Calu3 (cell line): ENCODE measurements at regions not wholly inside any gene's neighbourhood (a gene's known extent, or its start where the extent isn't known, plus 50 kb on each side); places are given as distances from the start of the nearest gene placed in this dataset.
A peak's percentile ranks its signal among the peaks of the same experiment; 100 is the strongest.

ENCODE experiments used
- BruUV-seq: library from RNA; stranded (reverse); fragments of 400-500 nt; replicated peaks from 2 replicates; lab custom pipeline; 2021; lab: Mats Ljungman, UMichigan
- CTCF ChIA-PET: fragments of 300-600 bp; sonication (Branson Sonifier 250); formaldehyde crosslinking; loops from one replicate; lab custom pipeline; 2022; ENCODE audit warnings: antibody characterized with exemption; lab: Charles Lee
- DNase-seq: peaks from one replicate; pipeline ENCODE4 v3.0.0; 2022
- H3K27ac Mint-ChIP-seq: one replicate; pipeline ENCODE4 v1.8.0; 2022; ENCODE audit warnings: mixed read lengths; ENCODE audit not compliant: unreplicated experiment
- H3K27me3 Mint-ChIP-seq: one replicate; pipeline ENCODE4 v1.8.0; 2022; ENCODE audit warnings: mixed read lengths; ENCODE audit not compliant: unreplicated experiment
- H3K36me3 Mint-ChIP-seq: one replicate; pipeline ENCODE4 v1.8.0; 2022; ENCODE audit warnings: mild to moderate bottlenecking, moderate library complexity, mixed read lengths; ENCODE audit not compliant: insufficient read depth, unreplicated experiment
- H3K4me1 Mint-ChIP-seq: one replicate; pipeline ENCODE4 v1.8.0; 2022; ENCODE audit warnings: mild to moderate bottlenecking, low read depth, mixed read lengths; ENCODE audit not compliant: unreplicated experiment
- H3K4me3 Mint-ChIP-seq: one replicate; pipeline ENCODE4 v1.8.0; 2022; ENCODE audit warnings: mild to moderate bottlenecking, low read depth, moderate library complexity, mixed read lengths; ENCODE audit not compliant: unreplicated experiment
- H3K9me3 Mint-ChIP-seq: one replicate; pipeline ENCODE4 v1.8.0; 2022; ENCODE audit warnings: low read depth, mixed read lengths; ENCODE audit not compliant: unreplicated experiment
- CTCF ChIP-seq: fragments of 200-600 bp; IDR thresholded peaks from one replicate; pipeline ENCODE4 v1.8.0; 2022; ENCODE audit warnings: antibody characterized with exemption; ENCODE audit not compliant: unreplicated experiment
- intact Hi-C: fragments of 100-400 bp; cut with micrococcal nuclease; formaldehyde crosslinking; loops from one replicate; pipeline ENCODE4 v1.10.0; 2022; ENCODE audit not compliant: unreplicated experiment

GRCh38 chr17:45645330-45645729 is 138.8 kb upstream of the CRHR1 start:
- BruUV-seq, result no TSS peak
- Mint-ChIP-seq H3K27ac (no peak overlapping the region), H3K9me3 (no peaks in the 10 kb centered on the region), H3K36me3 (peaks cover 16% of the 10 kb centered on the region), H3K4me1 (peaks cover 10% of the 10 kb centered on the region), H3K4me3 (no peak overlapping the region), H3K27me3 (peaks cover 48% of the 10 kb centered on the region)
- CTCF ChIA-PET, result no interaction called here
- TF ChIP-seq CTCF, result no peak
- no peak for DNase-seq
- intact Hi-C loops, result no loop called here

- Mint-ChIP-seq H3K4me3 (no peak overlapping the region), H3K27ac (no peak overlapping the region), H3K4me1 (peaks cover 5% of the 10 kb centered on the region), H3K9me3 (no peaks in the 10 kb centered on the region), H3K36me3 (peaks cover 9% of the 10 kb centered on the region), H3K27me3 (peaks cover 55% of the 10 kb centered on the region)
- intact Hi-C loops, result no loop called here
- DNase-seq, result no peak
- CTCF ChIA-PET, result no interaction called here
- no TSS peak for BruUV-seq
- TF ChIP-seq CTCF, result no peak
Observed at GRCh38 chr17:45646288-45646988, 137.7 kb upstream of the CRHR1 start.

- peak; percentile 28 for TF ChIP-seq CTCF
- Mint-ChIP-seq H3K4me1 (no peaks in the 10 kb centered on the region), H3K36me3 (no peaks in the 10 kb centered on the region), H3K4me3 (no peak overlapping the region), H3K27ac (no peak overlapping the region), H3K27me3 (peaks cover 67% of the 10 kb centered on the region), H3K9me3 (no peaks in the 10 kb centered on the region)
- CTCF ChIA-PET, result interaction anchor here (0.8 to 3.0 kb wide), 3 partner anchors 9 to 209 kb away, joined by 3 to 21 read pairs (median 3); no protein-coding TSS in a partner anchor
- DNase-seq, result peak; percentile 21
- intact Hi-C loops, result no loop called here
- no TSS peak for BruUV-seq
Observed at GRCh38 chr17:45648642-45649041, 135.5 kb upstream of the CRHR1 start.

GRCh38 chr17:45649796-45650195 is 134.3 kb upstream of the CRHR1 start:
- H3K4me1 Mint-ChIP-seq, result no peaks in the 10 kb centered on the region
- H3K9me3 Mint-ChIP-seq, result no peaks in the 10 kb centered on the region

More at GRCh38 chr17:45649796-45650195, 134.3 kb upstream of the CRHR1 start:
- DNase-seq, result no peak
- intact Hi-C loops, result no loop called here
- Mint-ChIP-seq H3K27me3 (peaks cover 67% of the 10 kb centered on the region), H3K36me3 (no peaks in the 10 kb centered on the region), H3K4me3 (no peak overlapping the region), H3K27ac (no peak overlapping the region)
- CTCF ChIA-PET, result interaction anchor here (1.5 to 3.0 kb wide), 2 partner anchors 10 to 182 kb away, joined by 3 to 21 read pairs; no protein-coding TSS in a partner anchor
- TF ChIP-seq CTCF, result no peak
- BruUV-seq, result no TSS peak
